Effector memory CD8-positive, alpha-beta T cell (primary cell): ENCODE measurements at regions not wholly inside any gene's neighbourhood (a gene's known extent, or its start where the extent isn't known, plus 50 kb on each side); places are given as distances from the start of the nearest gene placed in this dataset.

Source experiments
- ATAC-seq: fragments of 150-1000 bp; cut with Tn5 transposase; replicated peaks from 2 replicates; pipeline ENCODE4 v1.10.0; 2021; ENCODE audit warnings: mild to moderate bottlenecking, moderate library complexity
- DNase-seq, 3 experiments: peaks; one replicate each; pipeline ENCODE4 v3.0.0; 2021
- H3K27ac Mint-ChIP-seq, 2 donors: one replicate each; pipeline ENCODE4 v1.8.0; 2022; ENCODE audit warnings: mild to moderate bottlenecking in 2 of 2, mixed read lengths in 2 of 2, moderate library complexity in 2 of 2
- H3K27me3 Mint-ChIP-seq, 2 donors: one replicate each; pipeline ENCODE4 v1.8.0; 2022; ENCODE audit warnings: mixed read lengths in 2 of 2
- H3K36me3 Mint-ChIP-seq: one replicate; pipeline ENCODE4 v1.8.0; 2022; ENCODE audit warnings: mild to moderate bottlenecking, moderate library complexity, mixed read lengths; ENCODE audit not compliant: insufficient read depth
- H3K4me1 Mint-ChIP-seq, 2 donors: one replicate each; pipeline ENCODE4 v1.8.0; 2022; ENCODE audit warnings: low read depth in 2 of 2, mixed read lengths in 2 of 2
- H3K4me3 Mint-ChIP-seq, 2 donors: one replicate each; pipeline ENCODE4 v1.8.0; 2022; ENCODE audit warnings: mild to moderate bottlenecking in 2 of 2, mixed read lengths in 2 of 2, moderate library complexity in 2 of 2
- H3K9me3 Mint-ChIP-seq, 2 donors: one replicate each; pipeline ENCODE4 v1.8.0; 2022; ENCODE audit warnings: mixed read lengths in 2 of 2

GRCh38 chr6:165800337-165800736 is 137.3 kb upstream of the PDE10A start:
- Mint-ChIP-seq H3K27me3 (peaks cover 8 to 39% of the 10 kb centered on the region in 2 donors), H3K36me3 (no peaks in the 10 kb centered on the region), H3K27ac (no peak overlapping the region), H3K9me3 (peaks cover 0 to 4% of the 10 kb centered on the region in 2 donors), H3K4me1 (peaks cover 0 to 4% of the 10 kb centered on the region in 2 donors), H3K4me3 (no peak overlapping the region)
- no peak for ATAC-seq
- no peak for DNase-seq

GRCh38 chr6:165799391-165800153 is 136.5 kb upstream of the PDE10A start:
- Mint-ChIP-seq H3K36me3 (no peaks in the 10 kb centered on the region), H3K4me3 (no peak overlapping the region), H3K27me3 (peaks cover 6 to 34% of the 10 kb centered on the region in 2 donors), H3K9me3 (peaks cover 0 to 4% of the 10 kb centered on the region in 2 donors), H3K27ac (no peak overlapping the region), H3K4me1 (peaks cover 0 to 4% of the 10 kb centered on the region in 2 donors)
- ATAC-seq (no peak), DNase-seq (no peak)

- Mint-ChIP-seq H3K4me1 (no peaks in the 10 kb centered on the region), H3K36me3 (no peaks in the 10 kb centered on the region), H3K27ac (no peak overlapping the region)
These were observed 135.9 kb upstream of the PDE10A start for GRCh38 chr6:165798991-165799390.

GRCh38 chr6:165794179-165794601 is 131.1 kb upstream of the PDE10A start:
- Mint-ChIP-seq H3K36me3 (no peaks in the 10 kb centered on the region), H3K4me3 (no peak overlapping the region), H3K27ac (no peak overlapping the region), H3K9me3 (no peaks in the 10 kb centered on the region), H3K4me1 (no peaks in the 10 kb centered on the region), H3K27me3 (no peaks in the 10 kb centered on the region)
- ATAC-seq (no peak), DNase-seq (no peak)

More at GRCh38 chr6:165798991-165799390, 135.9 kb upstream of the PDE10A start:
- no peaks in the 10 kb centered on the region for H3K9me3 Mint-ChIP-seq
- H3K27me3 Mint-ChIP-seq = peaks cover under 1 to 28% of the 10 kb centered on the region in 2 donors
- ATAC-seq = no peak
- DNase-seq = no peak
- H3K4me3 Mint-ChIP-seq = no peak overlapping the region

GRCh38 chr6:165793287-165793825 is 130.3 kb upstream of the PDE10A start:
- Mint-ChIP-seq H3K4me1 (no peaks in the 10 kb centered on the region), H3K27ac (no peak overlapping the region), H3K4me3 (no peak overlapping the region), H3K27me3 (peaks cover 0 to 6% of the 10 kb centered on the region in 2 donors), H3K36me3 (no peaks in the 10 kb centered on the region), H3K9me3 (no peaks in the 10 kb centered on the region)
- no peak for DNase-seq
- no peak for ATAC-seq

- H3K36me3 Mint-ChIP-seq = no peaks in the 10 kb centered on the region
These were observed 128.9 kb upstream of the PDE10A start for GRCh38 chr6:165791876-165792437.

GRCh38 chr6:165791306-165791705 is 128.3 kb upstream of the PDE10A start:
- DNase-seq (no peak), ATAC-seq (no peak)
- no peak overlapping the region for H3K4me3 Mint-ChIP-seq
- H3K27ac Mint-ChIP-seq = no peak overlapping the region
- no peaks in the 10 kb centered on the region for H3K36me3 Mint-ChIP-seq
- H3K27me3 Mint-ChIP-seq = peaks cover 8 to 12% of the 10 kb centered on the region in 2 donors
- H3K4me1 Mint-ChIP-seq = no peaks in the 10 kb centered on the region
- H3K9me3 Mint-ChIP-seq = no peaks in the 10 kb centered on the region

More at GRCh38 chr6:165791876-165792437, 128.9 kb upstream of the PDE10A start:
- ATAC-seq (no peak), DNase-seq (no peak)
- Mint-ChIP-seq H3K4me1 (no peaks in the 10 kb centered on the region), H3K27me3 (peaks cover 7 to 12% of the 10 kb centered on the region in 2 donors), H3K4me3 (no peak overlapping the region), H3K9me3 (no peaks in the 10 kb centered on the region), H3K27ac (no peak overlapping the region)

- H3K9me3 Mint-ChIP-seq = no peaks in the 10 kb centered on the region
- peak; percentile 63 for ATAC-seq
- no peak for DNase-seq
- H3K36me3 Mint-ChIP-seq = peaks cover 3% of the 10 kb centered on the region
- H3K27me3 Mint-ChIP-seq = peaks cover 17 to 51% of the 10 kb centered on the region in 2 donors
- H3K27ac Mint-ChIP-seq = no peak overlapping the region
- no peak overlapping the region for H3K4me3 Mint-ChIP-seq
- H3K4me1 Mint-ChIP-seq = no peaks in the 10 kb centered on the region
These were observed 119.8 kb upstream of the PDE10A start for GRCh38 chr6:165782812-165783211.

- DNase-seq (no peak), ATAC-seq (no peak)
- no peaks in the 10 kb centered on the region for H3K4me1 Mint-ChIP-seq
- no peaks in the 10 kb centered on the region for H3K9me3 Mint-ChIP-seq
- peaks cover 13 to 52% of the 10 kb centered on the region in 2 donors for H3K27me3 Mint-ChIP-seq
- no peak overlapping the region for H3K27ac Mint-ChIP-seq
- peaks cover 3% of the 10 kb centered on the region for H3K36me3 Mint-ChIP-seq
- H3K4me3 Mint-ChIP-seq = no peak overlapping the region
These were observed 119.1 kb upstream of the PDE10A start for GRCh38 chr6:165782134-165782533.

- H3K4me3 Mint-ChIP-seq = no peak overlapping the region
These were observed 114.6 kb upstream of the PDE10A start for GRCh38 chr6:165777680-165778079.

GRCh38 chr6:165776691-165777090 is 113.7 kb upstream of the PDE10A start:
- no peaks in the 10 kb centered on the region for H3K36me3 Mint-ChIP-seq

More at GRCh38 chr6:165777680-165778079, 114.6 kb upstream of the PDE10A start:
- Mint-ChIP-seq H3K27me3 (peaks cover 19 to 49% of the 10 kb centered on the region in 2 donors), H3K4me1 (no peaks in the 10 kb centered on the region), H3K27ac (no peak overlapping the region), H3K36me3 (no peaks in the 10 kb centered on the region), H3K9me3 (no peaks in the 10 kb centered on the region)
- DNase-seq (no peak), ATAC-seq (no peak)

GRCh38 chr6:165775721-165776120 is 112.7 kb upstream of the PDE10A start:
- no peaks in the 10 kb centered on the region for H3K4me1 Mint-ChIP-seq
- peaks cover 16 to 38% of the 10 kb centered on the region in 2 donors for H3K27me3 Mint-ChIP-seq
- H3K4me3 Mint-ChIP-seq = no peak overlapping the region
- H3K36me3 Mint-ChIP-seq = no peaks in the 10 kb centered on the region
- ATAC-seq = no peak
- H3K27ac Mint-ChIP-seq = no peak overlapping the region
- DNase-seq = no peak
- H3K9me3 Mint-ChIP-seq = no peaks in the 10 kb centered on the region

More at GRCh38 chr6:165776691-165777090, 113.7 kb upstream of the PDE10A start:
- no peak overlapping the region for H3K4me3 Mint-ChIP-seq
- ATAC-seq = no peak
- no peaks in the 10 kb centered on the region for H3K4me1 Mint-ChIP-seq
- no peaks in the 10 kb centered on the region for H3K9me3 Mint-ChIP-seq
- DNase-seq = no peak
- H3K27me3 Mint-ChIP-seq = peaks cover 18 to 40% of the 10 kb centered on the region in 2 donors
- no peak overlapping the region for H3K27ac Mint-ChIP-seq

GRCh38 chr6:165774903-165775601 is 112.0 kb upstream of the PDE10A start:
- no peaks in the 10 kb centered on the region for H3K9me3 Mint-ChIP-seq
- H3K4me3 Mint-ChIP-seq = no peak overlapping the region
- H3K27ac Mint-ChIP-seq = no peak overlapping the region
- ATAC-seq (peak; percentile 43), DNase-seq (no peak)
- peaks cover 19 to 41% of the 10 kb centered on the region in 2 donors for H3K27me3 Mint-ChIP-seq
- no peaks in the 10 kb centered on the region for H3K4me1 Mint-ChIP-seq
- no peaks in the 10 kb centered on the region for H3K36me3 Mint-ChIP-seq
